ENCODE measurements at regions not wholly inside any gene's neighbourhood (a gene's known extent, or its start where the extent isn't known, plus 50 kb on each side); places are given as distances from the start of the nearest gene placed in this dataset.

DNA sequence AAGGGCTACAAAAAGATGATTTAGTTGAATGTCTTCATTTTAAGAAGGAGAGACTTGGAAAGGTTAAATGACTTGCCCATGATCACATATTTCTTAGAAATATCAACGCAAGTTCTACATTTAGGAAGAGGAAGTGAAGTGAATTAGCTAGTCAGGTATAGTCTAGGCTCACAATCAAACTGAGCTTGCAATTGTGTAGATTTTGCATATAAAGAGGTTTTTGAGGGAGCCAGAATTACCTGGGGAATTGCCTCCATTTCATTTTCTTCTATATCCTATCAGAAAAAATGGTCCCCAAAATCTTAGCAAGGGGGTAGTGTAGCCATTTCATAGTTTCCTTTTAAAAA, 71.3 kb downstream of the MFAP3 start:
- TF ChIP-seq, protein P1, sequence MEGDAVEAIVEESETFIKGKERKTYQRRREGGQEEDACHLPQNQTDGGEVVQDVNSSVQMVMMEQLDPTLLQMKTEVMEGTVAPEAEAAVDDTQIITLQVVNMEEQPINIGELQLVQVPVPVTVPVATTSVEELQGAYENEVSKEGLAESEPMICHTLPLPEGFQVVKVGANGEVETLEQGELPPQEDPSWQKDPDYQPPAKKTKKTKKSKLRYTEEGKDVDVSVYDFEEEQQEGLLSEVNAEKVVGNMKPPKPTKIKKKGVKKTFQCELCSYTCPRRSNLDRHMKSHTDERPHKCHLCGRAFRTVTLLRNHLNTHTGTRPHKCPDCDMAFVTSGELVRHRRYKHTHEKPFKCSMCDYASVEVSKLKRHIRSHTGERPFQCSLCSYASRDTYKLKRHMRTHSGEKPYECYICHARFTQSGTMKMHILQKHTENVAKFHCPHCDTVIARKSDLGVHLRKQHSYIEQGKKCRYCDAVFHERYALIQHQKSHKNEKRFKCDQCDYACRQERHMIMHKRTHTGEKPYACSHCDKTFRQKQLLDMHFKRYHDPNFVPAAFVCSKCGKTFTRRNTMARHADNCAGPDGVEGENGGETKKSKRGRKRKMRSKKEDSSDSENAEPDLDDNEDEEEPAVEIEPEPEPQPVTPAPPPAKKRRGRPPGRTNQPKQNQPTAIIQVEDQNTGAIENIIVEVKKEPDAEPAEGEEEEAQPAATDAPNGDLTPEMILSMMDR (IDR thresholded peaks at IDR 0.05) = no peak
- TF ChIP-seq POLR2A (IDR thresholded peaks at IDR 0.05) = no peak
